Activated naive CD4-positive, alpha-beta T cell treated with anti-CD3 and anti-CD28 coated beads, Interleukin-2, amount 50 U/mL, for 72 hours (primary cell): ENCODE measurements at regions not wholly inside any gene's neighbourhood (a gene's known extent, or its start where the extent isn't known, plus 50 kb on each side); places are given as distances from the start of the nearest gene placed in this dataset.
A peak's percentile ranks its signal among the peaks of the same experiment; 100 is the strongest.

ENCODE experiments used
- ATAC-seq, 2 donors: fragments of 150-1000 bp; cut with Tn5 transposase; 2 replicates each; pipeline ENCODE4 v1.10.0; 2021; ENCODE audit warnings: mild to moderate bottlenecking in 2 of 2, moderate library complexity in 2 of 2
- DNase-seq, 2 donors: peaks; one replicate each; pipeline ENCODE4 v3.0.0; 2021 to 2022; ENCODE audit warnings: low spot score in 2 of 2
- H3K27ac Mint-ChIP-seq, 2 donors: one replicate each; pipeline ENCODE4 v1.8.0; 2022; ENCODE audit warnings: mild to moderate bottlenecking in 2 of 2, mixed read lengths in 2 of 2
- H3K36me3 Mint-ChIP-seq, 2 donors: one replicate each; pipeline ENCODE4 v1.8.0; 2022; ENCODE audit warnings: mixed read lengths in 2 of 2
- H3K9me3 Mint-ChIP-seq, 2 donors: one replicate each; pipeline ENCODE4 v1.8.0; 2022; ENCODE audit warnings: mixed read lengths in 2 of 2

DNA sequence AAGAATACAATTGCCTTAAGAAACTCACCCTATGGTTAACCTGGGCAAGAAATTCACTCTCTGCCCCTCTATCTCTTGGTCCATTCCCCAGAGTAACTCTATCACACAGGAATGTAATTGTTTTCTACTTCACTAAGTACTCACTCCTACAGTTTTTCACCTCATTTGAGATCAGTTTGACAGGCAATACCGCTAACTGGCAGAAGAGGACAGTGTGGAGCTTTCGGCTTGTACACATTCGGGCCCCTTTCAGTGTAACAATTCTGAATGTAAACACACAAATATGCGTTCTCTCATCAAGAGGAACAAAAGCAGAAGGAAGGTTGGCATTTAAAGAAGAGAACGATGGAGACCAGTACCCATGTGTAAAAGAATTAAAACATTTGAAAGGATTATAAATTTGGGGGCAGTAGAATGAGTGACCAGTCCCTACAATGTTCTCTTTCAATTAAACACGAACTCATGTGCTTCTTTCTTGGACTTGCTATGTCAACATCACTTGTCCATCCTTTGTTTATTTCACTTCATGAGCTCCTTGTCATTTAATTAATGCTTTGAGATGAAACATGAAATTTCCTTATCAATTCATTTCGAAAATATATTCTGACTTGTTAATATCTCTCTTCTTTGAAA lies 188.5 kb upstream of the GRAMD2B start:
- H3K9me3 Mint-ChIP-seq: peaks cover 7 to 11% of the 10 kb centered on the region in 2 donors
- no peak for DNase-seq
- ATAC-seq: no peak
- no peak overlapping the region for H3K27ac Mint-ChIP-seq
- H3K36me3 Mint-ChIP-seq: no peaks in the 10 kb centered on the region

- DNase-seq (no peak), ATAC-seq (no peak)
- H3K36me3 Mint-ChIP-seq: no peaks in the 10 kb centered on the region
- peaks cover 5 to 7% of the 10 kb centered on the region in 2 donors for H3K9me3 Mint-ChIP-seq
- H3K27ac Mint-ChIP-seq: no peak overlapping the region
Measured at GRCh38 chr5:126235628-126236027, 187.6 kb upstream of the GRAMD2B start.

DNA sequence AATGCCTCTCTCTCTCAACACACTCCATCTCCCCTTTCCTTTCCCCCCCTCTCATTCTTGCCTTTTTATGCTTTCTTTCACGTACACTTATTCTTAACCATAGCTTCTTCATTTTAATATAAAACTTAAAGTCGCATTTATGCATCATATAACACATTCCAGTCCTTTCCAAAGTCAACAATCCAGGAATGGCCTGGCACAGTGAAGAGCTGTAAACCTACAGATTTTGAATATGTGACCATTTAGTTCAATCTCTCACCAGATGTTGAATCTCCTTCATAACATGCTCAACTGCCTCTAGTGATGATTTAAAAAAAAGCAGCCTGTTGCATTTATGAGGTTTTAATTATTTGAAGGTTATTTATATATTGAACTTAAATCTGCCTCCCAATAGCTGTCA lies 186.2 kb upstream of the GRAMD2B start:
- Mint-ChIP-seq H3K27ac (peak overlapping the region in 1 of 2 donors; percentile 31), H3K36me3 (no peaks in the 10 kb centered on the region), H3K9me3 (peaks cover 5 to 6% of the 10 kb centered on the region in 2 donors)
- ATAC-seq: no peak
- no peak for DNase-seq

- peaks cover 6% of the 10 kb centered on the region in 2 donors for H3K9me3 Mint-ChIP-seq
- DNase-seq: no peak
- no peak overlapping the region for H3K27ac Mint-ChIP-seq
- H3K36me3 Mint-ChIP-seq: peaks cover 0 to 5% of the 10 kb centered on the region in 2 donors
- ATAC-seq: no peak
Measured at GRCh38 chr5:126248611-126249010, 174.6 kb upstream of the GRAMD2B start.

GRCh38 chr5:126251024-126251423 lies 172.2 kb upstream of the GRAMD2B start:
- ATAC-seq (no peak), DNase-seq (no peak)
- H3K36me3 Mint-ChIP-seq: peaks cover 0 to 5% of the 10 kb centered on the region in 2 donors
- no peak overlapping the region for H3K27ac Mint-ChIP-seq
- peaks cover 6% of the 10 kb centered on the region in 2 donors for H3K9me3 Mint-ChIP-seq

DNA sequence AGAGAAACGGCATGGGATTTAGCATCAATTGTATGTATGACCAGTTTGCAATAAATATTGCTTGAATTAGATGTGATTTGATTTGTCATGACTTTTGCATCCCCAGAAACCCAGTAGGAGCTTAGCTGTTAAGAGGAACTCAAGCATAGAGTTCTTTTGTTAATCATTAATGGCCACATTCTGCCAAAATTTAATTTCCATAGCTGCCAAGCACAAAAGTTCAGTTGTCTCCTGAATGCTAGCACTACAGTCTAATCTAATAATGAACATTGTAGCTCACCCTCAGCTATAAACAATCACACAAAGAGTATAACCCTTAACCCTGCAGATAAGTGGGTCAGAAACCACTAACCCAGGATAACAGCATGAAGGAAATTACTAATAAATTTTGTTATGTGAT lies 169.8 kb upstream of the GRAMD2B start:
- Mint-ChIP-seq H3K27ac (no peak overlapping the region), H3K9me3 (peaks cover 7 to 10% of the 10 kb centered on the region in 2 donors), H3K36me3 (peaks cover 0 to 12% of the 10 kb centered on the region in 2 donors)
- DNase-seq (no peak), ATAC-seq (no peak)

GRCh38 chr5:126263591-126264184 lies 159.5 kb upstream of the GRAMD2B start:
- H3K36me3 Mint-ChIP-seq: no peaks in the 10 kb centered on the region
- no peak overlapping the region for H3K27ac Mint-ChIP-seq
- DNase-seq: no peak
- H3K9me3 Mint-ChIP-seq: peaks cover 0 to 5% of the 10 kb centered on the region in 2 donors
- ATAC-seq: no peak

- Mint-ChIP-seq H3K36me3 (no peaks in the 10 kb centered on the region), H3K9me3 (no peaks in the 10 kb centered on the region), H3K27ac (no peak overlapping the region)
- no peak for DNase-seq
- ATAC-seq: no peak
Measured at GRCh38 chr5:126265917-126266316, 157.3 kb upstream of the GRAMD2B start.

DNA sequence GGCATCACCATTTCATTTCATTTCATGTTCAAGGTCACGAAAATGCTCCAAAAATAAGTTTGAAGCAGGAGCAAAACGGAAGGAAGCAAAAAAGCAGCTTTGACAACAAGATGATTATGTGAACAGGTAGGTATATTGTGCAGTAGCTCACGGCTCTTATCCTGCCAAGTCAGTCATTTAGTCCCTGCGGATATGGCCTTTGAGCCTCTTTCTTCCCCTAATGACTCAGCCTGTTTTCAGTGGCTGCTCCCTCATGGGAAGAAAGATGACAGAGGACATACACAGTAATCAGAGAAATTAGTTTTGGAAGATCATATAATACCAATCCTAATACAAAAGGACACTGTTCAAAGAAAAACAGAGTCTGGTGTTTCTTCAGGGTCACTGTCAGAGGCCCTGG lies 155.8 kb upstream of the GRAMD2B start:
- Mint-ChIP-seq H3K9me3 (no peaks in the 10 kb centered on the region), H3K36me3 (no peaks in the 10 kb centered on the region), H3K27ac (no peak overlapping the region)
- ATAC-seq: no peak
- no peak for DNase-seq

DNA sequence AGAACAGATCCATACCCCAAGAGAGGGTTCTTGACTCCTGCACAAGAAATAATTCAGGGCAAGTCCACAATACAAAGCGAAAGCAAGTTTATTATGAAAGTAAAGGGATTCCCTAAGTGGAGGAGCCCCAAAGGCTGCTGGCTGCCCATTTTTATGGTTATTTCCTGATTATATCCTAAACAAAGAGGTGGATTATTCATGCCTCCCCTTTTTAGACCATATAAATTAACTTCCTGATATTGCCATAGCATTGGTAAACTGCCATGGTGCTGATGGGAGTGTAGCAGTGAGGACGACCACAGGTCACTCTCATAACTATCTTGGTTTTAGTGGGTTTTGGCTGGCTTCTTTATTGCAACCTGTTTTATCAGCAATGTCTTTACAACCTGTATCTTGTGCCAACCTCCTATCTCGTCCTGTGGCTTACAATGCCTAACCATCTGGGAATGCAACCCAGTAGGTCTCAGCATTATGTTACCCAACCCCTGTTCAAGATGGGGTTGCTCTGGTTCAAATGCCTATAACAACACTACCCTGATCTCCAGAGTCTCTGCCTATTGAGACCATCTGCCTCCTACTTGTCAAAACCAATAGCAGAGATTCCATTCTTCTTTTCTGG lies 154.4 kb upstream of the GRAMD2B start:
- H3K27ac Mint-ChIP-seq: no peak overlapping the region
- H3K9me3 Mint-ChIP-seq: no peaks in the 10 kb centered on the region
- ATAC-seq (no peak), DNase-seq (no peak)
- H3K36me3 Mint-ChIP-seq: no peaks in the 10 kb centered on the region

- no peaks in the 10 kb centered on the region for H3K36me3 Mint-ChIP-seq
- H3K27ac Mint-ChIP-seq: no peak overlapping the region
- no peaks in the 10 kb centered on the region for H3K9me3 Mint-ChIP-seq
- ATAC-seq (no peak), DNase-seq (no peak)
Measured at GRCh38 chr5:126269511-126269910, 153.7 kb upstream of the GRAMD2B start.

GRCh38 chr5:126271141-126271540 lies 152.1 kb upstream of the GRAMD2B start:
- H3K36me3 Mint-ChIP-seq: no peaks in the 10 kb centered on the region
- no peak overlapping the region for H3K27ac Mint-ChIP-seq
- DNase-seq (no peak), ATAC-seq (no peak)
- H3K9me3 Mint-ChIP-seq: no peaks in the 10 kb centered on the region

DNA sequence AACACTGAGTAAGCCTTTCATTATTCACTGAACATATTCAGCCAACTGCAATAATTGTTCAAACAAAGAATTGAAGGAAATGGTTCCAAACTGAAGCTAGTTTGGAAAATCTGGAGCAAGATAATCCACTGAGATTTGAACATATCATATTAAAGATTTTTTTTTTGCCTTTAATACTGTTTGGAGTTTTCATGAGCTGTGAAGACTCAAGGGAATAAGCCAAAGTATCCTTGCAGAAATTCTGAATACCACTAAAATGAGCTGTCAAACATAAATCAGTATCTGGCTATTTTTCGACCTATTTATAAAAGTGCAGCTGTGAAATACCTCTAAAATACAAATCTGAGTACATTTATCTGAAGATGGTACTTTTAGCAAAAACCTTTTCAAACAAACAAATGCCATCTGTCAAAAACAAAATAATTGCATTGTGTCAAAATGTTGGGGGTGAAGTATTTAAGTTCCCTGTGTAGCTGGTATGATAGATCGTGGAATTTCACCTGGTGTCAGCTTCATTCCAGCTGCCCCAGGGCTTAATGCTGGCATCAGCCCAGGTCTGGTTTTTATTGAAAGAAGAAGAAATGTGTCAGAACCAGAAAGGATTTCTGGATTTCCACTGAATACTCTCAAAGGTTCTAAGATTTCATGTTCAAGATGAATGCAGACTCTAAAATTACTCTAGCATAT lies 149.0 kb upstream of the GRAMD2B start:
- H3K9me3 Mint-ChIP-seq: no peaks in the 10 kb centered on the region
- H3K27ac Mint-ChIP-seq: no peak overlapping the region

DNA sequence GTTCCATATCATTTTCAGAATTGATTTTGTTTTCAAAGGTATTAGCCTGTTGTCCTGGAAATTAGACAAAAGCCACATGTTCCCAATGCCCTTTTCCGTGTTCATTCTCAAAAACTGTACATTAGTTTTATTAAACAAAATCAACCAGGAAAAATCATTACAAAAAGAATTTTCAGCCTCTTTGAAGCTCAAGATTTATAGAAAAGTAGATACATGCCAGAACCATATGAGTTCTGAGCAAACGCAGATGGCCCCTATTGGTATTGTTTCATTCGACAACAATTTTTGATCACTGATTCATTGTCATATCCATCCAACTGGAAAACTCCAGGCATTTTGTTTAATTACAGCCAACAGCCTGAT lies 148.5 kb upstream of the GRAMD2B start:
- no peaks in the 10 kb centered on the region for H3K36me3 Mint-ChIP-seq
- no peak overlapping the region for H3K27ac Mint-ChIP-seq
- ATAC-seq: no peak
- no peak for DNase-seq
- no peaks in the 10 kb centered on the region for H3K9me3 Mint-ChIP-seq

More for the DNA sequence above, 149.0 kb upstream of the GRAMD2B start:
- ATAC-seq: no peak
- no peaks in the 10 kb centered on the region for H3K36me3 Mint-ChIP-seq
- no peak for DNase-seq

DNA sequence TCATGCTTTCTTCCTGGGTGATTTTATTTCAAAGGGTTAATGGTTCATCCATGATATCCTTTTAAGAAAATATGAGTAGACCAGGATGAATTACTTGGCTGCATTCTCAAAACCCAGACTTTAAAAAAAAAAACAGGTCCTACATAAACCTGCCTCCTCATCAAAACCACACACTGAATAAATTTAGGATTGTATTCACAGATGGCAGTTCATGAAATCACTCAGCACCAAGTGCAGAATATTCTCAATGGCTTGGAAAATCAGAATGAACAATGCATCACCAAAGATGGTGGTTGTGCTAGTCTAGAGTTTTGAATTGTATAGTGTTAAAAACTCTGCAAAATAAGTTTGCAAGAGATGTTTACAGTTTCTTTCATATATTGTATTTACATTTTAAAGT lies 145.4 kb upstream of the GRAMD2B start:
- Mint-ChIP-seq H3K27ac (no peak overlapping the region), H3K36me3 (no peaks in the 10 kb centered on the region), H3K9me3 (no peaks in the 10 kb centered on the region)
- no peak for ATAC-seq
- DNase-seq: no peak

GRCh38 chr5:126280343-126280742 lies 142.9 kb upstream of the GRAMD2B start:
- no peak overlapping the region for H3K27ac Mint-ChIP-seq
- no peaks in the 10 kb centered on the region for H3K36me3 Mint-ChIP-seq
- H3K9me3 Mint-ChIP-seq: no peaks in the 10 kb centered on the region
- no peak for DNase-seq
- no peak for ATAC-seq

GRCh38 chr5:126280846-126281245 lies 142.4 kb upstream of the GRAMD2B start:
- no peaks in the 10 kb centered on the region for H3K9me3 Mint-ChIP-seq
- ATAC-seq (no peak), DNase-seq (no peak)
- no peak overlapping the region for H3K27ac Mint-ChIP-seq
- H3K36me3 Mint-ChIP-seq: no peaks in the 10 kb centered on the region
